Hypothalamus (tissue), 51 donors: ENCODE measurements at regions not wholly inside any gene's neighbourhood (a gene's known extent, or its start where the extent isn't known, plus 50 kb on each side); places are given as distances from the start of the nearest gene placed in this dataset.
A peak's percentile ranks its signal among the peaks of the same experiment; 100 is the strongest.

Experiments used
- DNase-seq, 51 donors: peaks; one replicate each; lab custom pipeline; 2025; lab: John Stamatoyannopoulos, UW

- no peak for DNase-seq
Observed at GRCh38 chr2:217459680-217460405, 543.0 kb downstream of the TNS1 start.

DNA sequence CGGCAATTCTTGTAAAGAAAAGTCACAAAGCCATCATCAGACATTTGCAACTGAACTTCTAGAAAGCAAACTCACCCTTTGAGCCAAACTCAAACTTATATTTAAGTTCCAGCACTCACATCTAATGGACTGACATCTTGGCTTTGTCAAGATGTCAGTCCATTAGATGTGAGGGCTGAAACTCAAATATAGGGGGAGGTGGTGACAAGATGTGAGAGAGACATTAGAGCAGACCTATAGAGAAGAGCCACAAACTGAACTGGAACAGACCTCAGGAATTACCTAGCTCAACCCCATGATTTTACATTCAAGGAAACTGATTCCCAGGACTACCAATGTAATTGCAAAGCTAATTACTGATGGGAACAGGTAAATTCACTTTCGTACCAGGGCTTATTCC lies 543.8 kb downstream of the TNS1 start:
- DNase-seq = no peak

GRCh38 chr2:217456016-217456415 lies 546.8 kb downstream of the TNS1 start:
- no peak for DNase-seq

- DNase-seq = no peak
Observed at GRCh38 chr2:217452928-217453327, 549.9 kb downstream of the TNS1 start.

DNA sequence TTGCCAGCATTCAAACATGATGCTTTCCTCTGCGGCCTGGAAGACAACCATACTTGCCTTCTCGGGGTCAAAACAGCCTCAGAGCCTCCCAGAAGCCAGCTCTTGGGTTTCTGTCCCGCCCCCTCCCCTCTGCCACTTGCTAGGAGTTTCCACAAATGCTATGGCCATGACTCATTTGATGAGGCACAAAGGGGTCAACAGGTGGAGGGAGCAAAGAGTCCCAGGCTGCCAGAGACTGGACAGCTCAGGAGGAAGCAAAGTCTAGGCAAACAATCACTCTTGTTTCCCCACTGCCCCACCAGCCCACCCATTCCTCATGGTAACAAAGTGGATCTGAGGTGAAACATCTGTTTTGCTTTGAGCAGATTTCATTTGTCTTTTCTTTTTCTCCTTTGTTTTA lies 551.1 kb downstream of the TNS1 start:
- DNase-seq = no peak

DNA sequence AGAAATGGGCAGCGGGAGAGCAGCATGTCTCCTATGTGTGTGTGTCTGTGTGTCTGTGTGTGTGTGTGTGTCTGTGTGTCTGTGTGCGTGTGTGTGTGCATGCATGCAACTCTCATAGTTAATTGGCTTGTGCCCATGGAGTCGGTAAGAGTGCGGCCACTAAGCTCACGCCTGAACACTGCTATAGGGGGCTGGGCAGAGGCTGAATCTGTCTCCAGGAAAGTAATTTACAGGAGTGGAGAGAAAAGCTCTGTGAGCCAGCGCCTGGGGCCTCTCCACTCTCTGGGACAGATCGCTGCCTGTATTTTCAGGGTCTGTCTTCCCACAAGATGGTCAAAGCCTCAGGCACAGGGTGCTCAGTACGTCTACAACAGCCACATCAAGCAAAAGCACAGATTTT lies 553.4 kb downstream of the TNS1 start:
- DNase-seq = no peak

GRCh38 chr2:217448860-217449259 lies 553.9 kb downstream of the TNS1 start:
- no peak for DNase-seq

- no peak for DNase-seq
Observed at GRCh38 chr2:217445723-217446122, 557.1 kb downstream of the TNS1 start.

- DNase-seq = no peak
Observed at GRCh38 chr2:217444932-217445331, 557.9 kb downstream of the TNS1 start.

DNA sequence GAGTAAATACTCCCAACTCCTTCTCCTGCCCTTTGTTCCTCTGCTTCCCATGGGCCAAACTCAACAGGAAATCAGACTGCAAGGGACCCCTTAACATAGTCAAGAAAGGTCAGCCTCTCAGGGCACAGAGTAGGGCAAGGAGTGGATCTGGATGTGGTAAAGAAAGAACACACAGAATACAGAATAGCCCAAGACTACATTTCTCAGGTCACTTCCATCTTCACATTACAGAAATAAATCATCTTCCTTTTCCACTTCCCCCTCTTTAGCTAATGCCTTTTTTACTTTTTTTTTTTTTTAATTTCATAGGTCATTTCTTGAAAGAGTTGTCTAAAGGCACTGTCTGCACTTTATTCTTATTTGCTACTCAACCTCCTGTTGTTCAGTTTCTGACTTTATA lies 558.3 kb downstream of the TNS1 start:
- DNase-seq = no peak

GRCh38 chr2:217443601-217444000 lies 559.2 kb downstream of the TNS1 start:
- no peak for DNase-seq

DNA sequence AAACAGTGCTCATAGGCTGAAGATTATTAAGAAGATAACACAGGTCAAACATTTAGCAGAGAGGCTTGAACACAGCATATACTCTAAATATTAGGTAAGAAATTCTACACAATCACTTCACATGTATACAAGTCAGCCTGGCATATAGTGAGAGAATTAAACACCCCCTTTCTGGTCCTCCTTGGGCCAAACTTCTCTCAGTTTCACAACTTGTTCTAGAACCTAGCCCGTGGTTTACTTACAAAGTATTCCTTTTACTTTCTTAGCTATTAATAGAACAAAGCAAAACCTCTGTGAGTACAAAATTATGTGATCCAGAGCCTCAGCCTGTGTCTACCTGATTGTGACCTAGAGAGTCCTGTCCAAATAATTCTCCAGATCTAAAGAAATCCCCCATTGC lies 562.8 kb downstream of the TNS1 start:
- DNase-seq = no peak

GRCh38 chr2:217438821-217439220 lies 564.0 kb downstream of the TNS1 start:
- no peak for DNase-seq

GRCh38 chr2:217438136-217438535 lies 564.7 kb downstream of the TNS1 start:
- no peak for DNase-seq

GRCh38 chr2:217437290-217437870 lies 565.4 kb downstream of the TNS1 start:
- DNase-seq = no peak

- DNase-seq = peak in 1 of 51 donors; percentile 3
Observed at GRCh38 chr2:217436386-217436785, 566.4 kb downstream of the TNS1 start.

DNA sequence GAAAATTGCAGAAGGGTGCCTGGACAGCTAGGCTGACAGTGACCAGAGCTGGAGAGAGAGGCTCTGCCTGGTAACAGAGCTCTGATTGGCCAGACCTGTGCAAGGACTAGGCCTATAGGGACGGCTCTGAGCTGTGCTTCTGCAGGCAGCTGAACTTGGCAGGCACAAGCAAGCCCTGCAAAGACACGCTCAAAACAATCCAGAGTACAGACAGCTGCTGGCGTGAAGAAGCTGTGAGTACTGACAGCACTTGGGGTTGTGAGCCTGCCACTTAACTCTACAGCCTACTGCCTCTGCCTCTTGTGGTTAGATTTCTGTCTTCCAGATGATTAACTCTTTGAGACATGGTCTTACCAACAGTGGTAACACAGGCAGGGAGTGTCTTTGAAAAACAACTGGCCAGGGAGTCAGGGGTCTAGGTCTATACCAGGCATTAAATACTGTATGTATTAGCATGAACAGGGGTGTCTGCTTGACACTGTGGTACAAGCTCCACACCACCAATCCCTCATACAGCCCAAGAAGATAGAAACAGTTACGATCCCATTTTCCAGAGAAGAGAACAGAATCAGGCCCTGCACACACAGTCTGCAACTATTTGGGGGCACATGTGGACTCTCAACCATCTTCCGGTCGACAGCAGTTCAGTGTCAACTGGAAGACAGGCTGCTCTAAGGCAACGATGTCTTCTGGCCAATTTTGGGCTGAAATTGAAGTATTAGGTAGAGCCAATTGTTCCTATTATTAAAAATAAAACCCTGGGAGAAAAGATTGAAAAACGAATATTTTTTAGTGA lies 568.4 kb downstream of the TNS1 start:
- DNase-seq = peak in 49 of 51 donors; percentile 9 to 97 (median 78)

GRCh38 chr2:217433522-217433921 lies 569.3 kb downstream of the TNS1 start:
- no peak for DNase-seq

DNA sequence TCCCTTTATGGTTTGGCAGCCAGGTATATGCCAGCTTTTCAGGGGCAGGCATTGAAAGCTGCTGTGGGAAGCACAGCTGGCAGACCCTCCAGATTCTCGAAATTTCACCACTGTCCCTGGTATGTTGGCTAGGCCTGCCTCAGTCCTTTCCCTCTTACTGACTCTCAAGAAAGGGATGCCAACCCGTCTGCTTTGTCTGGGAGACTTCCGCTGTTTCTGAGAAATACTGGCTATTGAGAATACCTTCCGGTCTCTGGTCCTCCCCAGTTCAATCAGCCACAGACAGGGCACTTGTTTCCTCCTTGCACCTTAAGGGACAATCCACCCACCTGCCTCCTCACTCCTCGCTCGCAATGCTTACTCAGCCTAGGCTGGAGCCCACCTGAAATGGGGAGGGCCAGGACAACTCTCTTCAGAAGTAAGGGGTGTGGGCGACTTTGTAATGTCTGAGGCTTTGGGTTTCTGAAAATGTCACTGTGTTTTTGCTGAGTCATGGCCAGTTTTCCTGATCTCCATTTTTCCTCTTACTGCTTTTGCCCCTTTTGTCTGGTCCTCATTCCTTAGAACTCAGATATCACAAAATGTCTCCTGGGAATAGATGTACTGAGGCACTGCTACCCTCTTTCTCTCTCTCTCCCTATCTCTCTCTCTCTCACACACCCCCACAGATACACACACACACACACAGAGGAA lies 571.1 kb downstream of the TNS1 start:
- DNase-seq = no peak

- DNase-seq = no peak
Observed at GRCh38 chr2:217430916-217431576, 571.2 kb upstream of the TNP1 start.
